Activated CD4-positive, alpha-beta T cell treated with anti-CD3 and anti-CD28 coated beads, Interleukin-2, Interleukin-6, amounts not matched to agents 100 ng/mL and 50 ng/mL, durations not matched to agents 16 hours and 8 hours (primary cell): ENCODE measurements at regions not wholly inside any gene's neighbourhood (a gene's known extent, or its start where the extent isn't known, plus 50 kb on each side); places are given as distances from the start of the nearest gene placed in this dataset.
A peak's percentile ranks its signal among the peaks of the same experiment; 100 is the strongest.

Experiments used
- DNase-seq: peaks from one replicate; pipeline ENCODE4 v3.0.0-alpha.2; 2020

- no peak for DNase-seq
Measured at GRCh38 chr3:115478359-115478758, 145.0 kb upstream of the GAP43 start.

- DNase-seq = no peak
Measured at GRCh38 chr3:115486880-115487279, 136.4 kb upstream of the GAP43 start.

- no peak for DNase-seq
Measured at GRCh38 chr3:115487968-115488367, 135.3 kb upstream of the GAP43 start.

- no peak for DNase-seq
Measured at GRCh38 chr3:115488409-115488808, 134.9 kb upstream of the GAP43 start.

- no peak for DNase-seq
Measured at GRCh38 chr3:115494826-115495225, 128.5 kb upstream of the GAP43 start.

- no peak for DNase-seq
Measured at GRCh38 chr3:115498421-115498820, 124.9 kb upstream of the GAP43 start.

GRCh38 chr3:115498898-115499297, 124.4 kb upstream of the GAP43 start:
- no peak for DNase-seq

GRCh38 chr3:115499666-115500065, 123.6 kb upstream of the GAP43 start:
- no peak for DNase-seq

- DNase-seq = no peak
Measured at GRCh38 chr3:115500795-115501194, 122.5 kb upstream of the GAP43 start.

- no peak for DNase-seq
Measured at GRCh38 chr3:115502128-115502527, 121.2 kb upstream of the GAP43 start.

GRCh38 chr3:115503394-115503793, 119.9 kb upstream of the GAP43 start:
- DNase-seq = no peak

- no peak for DNase-seq
Measured at GRCh38 chr3:115508562-115508961, 114.7 kb upstream of the GAP43 start.

GRCh38 chr3:115512565-115513415, 110.5 kb upstream of the GAP43 start:
- DNase-seq = peak; percentile 22

GRCh38 chr3:115513416-115513800, 109.9 kb upstream of the GAP43 start:
- DNase-seq = no peak

- DNase-seq = peak; percentile 35
Measured at GRCh38 chr3:115517457-115518050, 105.8 kb upstream of the GAP43 start.

GRCh38 chr3:115518100-115518852, 105.0 kb upstream of the GAP43 start:
- DNase-seq = no peak

- no peak for DNase-seq
Measured at GRCh38 chr3:115520241-115520640, 103.1 kb upstream of the GAP43 start.

- DNase-seq = no peak
Measured at GRCh38 chr3:115520651-115521245, 102.6 kb upstream of the GAP43 start.

- no peak for DNase-seq
Measured at GRCh38 chr3:115523458-115523857, 99.9 kb upstream of the GAP43 start.

GRCh38 chr3:115524549-115524948, 98.8 kb upstream of the GAP43 start:
- no peak for DNase-seq

GRCh38 chr3:115525731-115526130, 97.6 kb upstream of the GAP43 start:
- DNase-seq = no peak

- DNase-seq = no peak
Measured at GRCh38 chr3:115533218-115533617, 90.1 kb upstream of the GAP43 start.

- DNase-seq = no peak
Measured at GRCh38 chr3:115536171-115536570, 87.1 kb upstream of the GAP43 start.
